ENCODE measurements at regions not wholly inside any gene's neighbourhood (a gene's known extent, or its start where the extent isn't known, plus 50 kb on each side); places are given as distances from the start of the nearest gene placed in this dataset.

GRCh38 chr2:234703258-234703657 lies 206.4 kb upstream of the ARL4C start:
- H3K4me1 ChIP-seq (ENCODE audit: insufficient read depth, low read length) = no peaks in the 10 kb centered on the region
- no peak overlapping the region for H3K4me3 ChIP-seq (ENCODE audit: low read depth in 1 of 2, low read length in 2 of 2)
- H3K27me3 ChIP-seq (ENCODE audit: insufficient read depth, low read length, poor library complexity) = no peaks in the 10 kb centered on the region
- H3K4me2 ChIP-seq (ENCODE audit: insufficient read depth, low read length) = no peak overlapping the region
- H3K36me3 ChIP-seq (ENCODE audit: insufficient read depth, low read length) = no peaks in the 10 kb centered on the region
- no peaks in the 10 kb centered on the region for H3K9me3 ChIP-seq (ENCODE audit: insufficient read depth, low read length, severe bottlenecking)
- DNase-seq = no peak
- H4K20me1 ChIP-seq (ENCODE audit: insufficient read depth, low read length) = no peaks in the 10 kb centered on the region
- no peak overlapping the region for H2AFZ ChIP-seq (ENCODE audit: low read depth, low read length)
- no peak for ATAC-seq (ENCODE audit: insufficient read depth, low read depth)
- H3K79me2 ChIP-seq (ENCODE audit: insufficient read depth, low read length) = no peaks in the 10 kb centered on the region
- H3K9ac ChIP-seq (ENCODE audit: low read depth, low read length) = no peak overlapping the region
- no peak overlapping the region for H3K27ac ChIP-seq (ENCODE audit: low read length)
- TF ChIP-seq CTCF (IDR thresholded peaks at IDR 0.05; ENCODE audit: borderline replicate concordance, extremely low read depth, low read length, poor library complexity, severe bottlenecking) (no peak), EZH2 (IDR thresholded peaks at IDR 0.05; ENCODE audit: borderline replicate concordance, low read depth, low read length, severe bottlenecking) (no peak)

- TF ChIP-seq CTCF (IDR thresholded peaks at IDR 0.05; ENCODE audit: borderline replicate concordance, extremely low read depth, low read length, poor library complexity, severe bottlenecking) (no peak), EZH2 (IDR thresholded peaks at IDR 0.05; ENCODE audit: borderline replicate concordance, low read depth, low read length, severe bottlenecking) (no peak)
- no peak overlapping the region for H3K9ac ChIP-seq (ENCODE audit: low read depth, low read length)
- H3K4me3 ChIP-seq (ENCODE audit: low read depth in 1 of 2, low read length in 2 of 2) = no peak overlapping the region
- ATAC-seq (ENCODE audit: insufficient read depth, low read depth) (no peak), DNase-seq (no peak)
- H3K79me2 ChIP-seq (ENCODE audit: insufficient read depth, low read length) = no peaks in the 10 kb centered on the region
- H2AFZ ChIP-seq (ENCODE audit: low read depth, low read length) = no peak overlapping the region
- no peaks in the 10 kb centered on the region for H3K27me3 ChIP-seq (ENCODE audit: insufficient read depth, low read length, poor library complexity)
- H3K9me3 ChIP-seq (ENCODE audit: insufficient read depth, low read length, severe bottlenecking) = peaks cover under 1% of the 10 kb centered on the region
- H3K4me2 ChIP-seq (ENCODE audit: insufficient read depth, low read length) = no peak overlapping the region
- H3K27ac ChIP-seq (ENCODE audit: low read length) = no peak overlapping the region
- H3K36me3 ChIP-seq (ENCODE audit: insufficient read depth, low read length) = no peaks in the 10 kb centered on the region
- H3K4me1 ChIP-seq (ENCODE audit: insufficient read depth, low read length) = no peaks in the 10 kb centered on the region
- no peaks in the 10 kb centered on the region for H4K20me1 ChIP-seq (ENCODE audit: insufficient read depth, low read length)
Measured at GRCh38 chr2:234702731-234703225, 205.9 kb upstream of the ARL4C start.

GRCh38 chr2:234701841-234702240 lies 205.0 kb upstream of the ARL4C start:
- Histone ChIP-seq H2AFZ (ENCODE audit: low read depth, low read length) (no peak overlapping the region), H3K79me2 (ENCODE audit: insufficient read depth, low read length) (no peaks in the 10 kb centered on the region), H3K4me1 (ENCODE audit: insufficient read depth, low read length) (no peaks in the 10 kb centered on the region), H3K9me3 (ENCODE audit: insufficient read depth, low read length, severe bottlenecking) (peaks cover 10% of the 10 kb centered on the region), H3K27ac (ENCODE audit: low read length) (no peak overlapping the region), H3K27me3 (ENCODE audit: insufficient read depth, low read length, poor library complexity) (no peaks in the 10 kb centered on the region), H4K20me1 (ENCODE audit: insufficient read depth, low read length) (no peaks in the 10 kb centered on the region), H3K4me2 (ENCODE audit: insufficient read depth, low read length) (no peak overlapping the region), H3K36me3 (ENCODE audit: insufficient read depth, low read length) (no peaks in the 10 kb centered on the region), H3K4me3 (ENCODE audit: low read depth in 1 of 2, low read length in 2 of 2) (no peak overlapping the region), H3K9ac (ENCODE audit: low read depth, low read length) (no peak overlapping the region)
- no peak for TF ChIP-seq CTCF (IDR thresholded peaks at IDR 0.05; ENCODE audit: borderline replicate concordance, extremely low read depth, low read length, poor library complexity, severe bottlenecking)
- TF ChIP-seq EZH2 (IDR thresholded peaks at IDR 0.05; ENCODE audit: borderline replicate concordance, low read depth, low read length, severe bottlenecking) = no peak
- no peak for DNase-seq
- no peak for ATAC-seq (ENCODE audit: insufficient read depth, low read depth)

GRCh38 chr2:234701421-234701820 lies 204.5 kb upstream of the ARL4C start:
- TF ChIP-seq EZH2 (IDR thresholded peaks at IDR 0.05; ENCODE audit: borderline replicate concordance, low read depth, low read length, severe bottlenecking) (no peak), CTCF (IDR thresholded peaks at IDR 0.05; ENCODE audit: borderline replicate concordance, extremely low read depth, low read length, poor library complexity, severe bottlenecking) (no peak)
- Histone ChIP-seq H3K36me3 (ENCODE audit: insufficient read depth, low read length) (no peaks in the 10 kb centered on the region), H3K27me3 (ENCODE audit: insufficient read depth, low read length, poor library complexity) (no peaks in the 10 kb centered on the region), H3K4me3 (ENCODE audit: low read depth in 1 of 2, low read length in 2 of 2) (no peak overlapping the region), H3K9me3 (ENCODE audit: insufficient read depth, low read length, severe bottlenecking) (peaks cover 12% of the 10 kb centered on the region), H4K20me1 (ENCODE audit: insufficient read depth, low read length) (no peaks in the 10 kb centered on the region), H3K79me2 (ENCODE audit: insufficient read depth, low read length) (no peaks in the 10 kb centered on the region), H3K9ac (ENCODE audit: low read depth, low read length) (no peak overlapping the region), H3K4me2 (ENCODE audit: insufficient read depth, low read length) (no peak overlapping the region), H3K4me1 (ENCODE audit: insufficient read depth, low read length) (no peaks in the 10 kb centered on the region), H3K27ac (ENCODE audit: low read length) (no peak overlapping the region), H2AFZ (ENCODE audit: low read depth, low read length) (no peak overlapping the region)
- DNase-seq (no peak), ATAC-seq (ENCODE audit: insufficient read depth, low read depth) (no peak)

All from DND-41 (cell line).